SK-N-SH (cell line): ENCODE measurements at regions not wholly inside any gene's neighbourhood (a gene's known extent, or its start where the extent isn't known, plus 50 kb on each side); places are given as distances from the start of the nearest gene placed in this dataset.
A peak's percentile ranks its signal among the peaks of the same experiment; 100 is the strongest.

ENCODE experiments used
- CTCF ChIA-PET: fragments of 300-600, 350-600 bp; formaldehyde crosslinking; extraction: SDS; loops from one replicate; lab custom pipeline; 2021; lab: Yijun Ruan, JAX
- POLR2A ChIA-PET: fragments of 350-600 bp; sonication (Branson Sonifier 250); formaldehyde crosslinking; extraction: SDS; loops from one replicate; lab custom pipeline; 2020; ENCODE audit warnings: antibody characterized with exemption, inconsistent platforms; lab: Yijun Ruan, JAX
- DNase-seq: peaks from one replicate; pipeline ENCODE4 v3.0.0; 2012
- H2AFZ ChIP-seq: fragments of 200-600 bp; sonication (generic); 2 replicates; pipeline ENCODE4 v1.8.1; 2016; ENCODE audit warnings: antibody characterized with exemption, mild to moderate bottlenecking, low read depth
- H3F3A ChIP-seq: fragments of 200-600 bp; sonication (generic); replicated peaks from 2 replicates; pipeline ENCODE3; 2016; ENCODE audit warnings: antibody characterized with exemption, mild to moderate bottlenecking; ENCODE audit not compliant: insufficient read depth
- H3K27ac ChIP-seq, 2 experiments: fragments of 200-500 bp in 1 of 2; fragments of 200-600 bp in 1 of 2; sonication (Bioruptor generic) in 1 of 2; sonication (generic), shearing (Covaris generic) in 1 of 2; 2 replicates each; pipeline versions ENCODE4 v1.5.1 to v1.6.1; 2014 to 2016; ENCODE audit warnings: low read depth in 2 of 2, inconsistent platforms in 1 of 2, low read length in 1 of 2, mild to moderate bottlenecking in 1 of 2, mixed read lengths in 1 of 2
- H3K27me3 ChIP-seq: fragments of 200-600 bp; sonication (generic), shearing (Covaris generic); 2 replicates; pipeline ENCODE4 v1.6.1; 2016; ENCODE audit warnings: mixed run types; ENCODE audit not compliant: insufficient read depth
- H3K36me3 ChIP-seq, 2 experiments: fragments of 200-500 bp in 1 of 2; fragments of 200-600 bp in 1 of 2; sonication (Bioruptor generic) in 1 of 2; sonication (generic) in 1 of 2; replicated peaks in 1 of 2; 2 replicates each; pipeline versions ENCODE3 to v1.5.1; 2014 to 2016; ENCODE audit warnings: low read length in 1 of 2, mild to moderate bottlenecking in 1 of 2; ENCODE audit not compliant: insufficient read depth in 2 of 2, control insufficient read depth in 1 of 2
- H3K4me1 ChIP-seq, 2 experiments: fragments of 200-500 bp in 1 of 2; fragments of 200-600 bp in 1 of 2; sonication (Bioruptor generic) in 1 of 2; sonication (generic), shearing (Covaris generic) in 1 of 2; 2 replicates each; pipeline versions ENCODE4 v1.5.1 to v1.6.1; 2014 to 2016; ENCODE audit warnings: low read depth in 1 of 2, low read length in 1 of 2, mixed run types in 1 of 2; ENCODE audit not compliant: insufficient read depth in 2 of 2, control insufficient read depth in 1 of 2
- H3K4me2 ChIP-seq: fragments of 200-600 bp; sonication (generic), shearing (Covaris generic); 2 replicates; pipeline ENCODE4 v1.6.1; 2017; ENCODE audit warnings: mixed run types
- H3K4me3 ChIP-seq, 2 experiments: fragments of 200-500 bp in 1 of 2; fragments of 200-600 bp in 1 of 2; sonication (Bioruptor generic) in 1 of 2; sonication (generic), shearing (Covaris generic) in 1 of 2; 2 replicates each; pipeline versions ENCODE4 v1.5.1 to v1.8.1; 2014 to 2016; ENCODE audit warnings: low read depth in 2 of 2, inconsistent platforms in 1 of 2, low read length in 1 of 2, mild to moderate bottlenecking in 1 of 2, mixed read lengths in 1 of 2, moderate library complexity in 1 of 2
- H3K79me2 ChIP-seq: fragments of 200-600 bp; sonication (generic); 2 replicates; pipeline ENCODE4 v1.8.1; 2017; ENCODE audit warnings: mild to moderate bottlenecking; ENCODE audit not compliant: insufficient read depth
- H3K9ac ChIP-seq: fragments of 200-600 bp; sonication (generic); 2 replicates; pipeline ENCODE4 v1.6.1; 2017; ENCODE audit warnings: mixed run types
- H3K9me2 ChIP-seq: fragments of 200-600 bp; sonication (generic); 2 replicates; pipeline ENCODE4 v1.6.1; 2017; ENCODE audit warnings: mixed run types
- H3K9me3 ChIP-seq: fragments of 200-600 bp; sonication (generic); 2 replicates; pipeline ENCODE4 v1.6.1; 2017; ENCODE audit warnings: mixed run types, mild to moderate bottlenecking, moderate library complexity
- H4K20me1 ChIP-seq: fragments of 200-600 bp; sonication (generic); 2 replicates; pipeline ENCODE4 v1.6.1; 2017; ENCODE audit warnings: mild to moderate bottlenecking, mixed run types; ENCODE audit not compliant: insufficient read depth
- CHD2 ChIP-seq: fragments of 150-350 bp; IDR thresholded peaks from 2 replicates; pipeline ENCODE4 v1.6.1; 2018; ENCODE audit warnings: low read length; ENCODE audit not compliant: partially characterized antibody
- CTCF ChIP-seq: fragments of 200-600 bp; sonication (generic); IDR thresholded peaks from 2 replicates; pipeline ENCODE4 v1.6.1; 2017; ENCODE audit warnings: antibody characterized with exemption, mild to moderate bottlenecking, moderate library complexity
- ELF1 ChIP-seq: IDR thresholded peaks from 2 replicates; pipeline ENCODE4 v1.4.0; 2012
- EP300 ChIP-seq, 2 experiments: IDR thresholded peaks; 2 replicates each; pipeline versions ENCODE4 v1.4.0 to v1.6.1; 2012; ENCODE audit warnings: borderline replicate concordance in 1 of 2, low read depth in 1 of 2, low read length in 1 of 2
- FOXM1 ChIP-seq: IDR thresholded peaks from 2 replicates; pipeline ENCODE4 v1.4.0; 2012; ENCODE audit warnings: low read depth, mild to moderate bottlenecking
- GABPA ChIP-seq: IDR thresholded peaks from 2 replicates; pipeline ENCODE4 v1.4.0; 2012; ENCODE audit warnings: low read depth, mild to moderate bottlenecking
- GATA2 ChIP-seq: sonication (generic); formaldehyde crosslinking; IDR thresholded peaks from 2 replicates; pipeline ENCODE4 v1.5.0; 2020; ENCODE audit warnings: mild to moderate bottlenecking, missing genetic modification reagents
- JUND ChIP-seq: IDR thresholded peaks from 2 replicates; pipeline ENCODE4 v1.4.0; 2012
- MXI1 ChIP-seq: IDR thresholded peaks from 2 replicates; pipeline ENCODE4 v1.6.1; 2012; ENCODE audit warnings: mild to moderate bottlenecking, low read depth, low read length, improper control_type of control experiment
- NFIC ChIP-seq: IDR thresholded peaks from 2 replicates; pipeline ENCODE4 v1.4.0; 2012; ENCODE audit warnings: borderline replicate concordance
- POLR2AphosphoS5 ChIP-seq: IDR thresholded peaks from 2 replicates; pipeline ENCODE4 v1.6.1; 2012; ENCODE audit warnings: low read depth, low read length
- RAD21 ChIP-seq: IDR thresholded peaks from 2 replicates; pipeline ENCODE4 v1.6.1; 2012; ENCODE audit warnings: mild to moderate bottlenecking, low read length
- RFX5 ChIP-seq: IDR thresholded peaks from 2 replicates; pipeline ENCODE4 v1.6.1; 2012; ENCODE audit warnings: mild to moderate bottlenecking, improper control_type of control experiment, low read length
- SIN3A ChIP-seq: IDR thresholded peaks from 2 replicates; pipeline ENCODE4 v1.6.1; 2012; ENCODE audit warnings: low read depth, mild to moderate bottlenecking, low read length, moderate library complexity, borderline replicate concordance
- SMC3 ChIP-seq: IDR thresholded peaks from 2 replicates; pipeline ENCODE4 v1.6.1; 2012; ENCODE audit warnings: low read depth, low read length, improper control_type of control experiment
- TAF1 ChIP-seq: IDR thresholded peaks from 2 replicates; pipeline ENCODE4 v1.6.1; 2012; ENCODE audit warnings: low read depth, mild to moderate bottlenecking, low read length, moderate library complexity, borderline replicate concordance
- TCF12 ChIP-seq: IDR thresholded peaks from 2 replicates; pipeline ENCODE4 v1.4.0; 2012
- ZBTB33 ChIP-seq: IDR thresholded peaks from 2 replicates; pipeline ENCODE4 v1.4.0; 2012; ENCODE audit warnings: low read depth, borderline replicate concordance
- WGBS: methylation state at CpG from one replicate; pipeline ENCODE4 v1.1.6; 2017; ENCODE audit warnings: low lambda C conversion rate; 5-methylcytosine and 5-hydroxymethylcytosine counted together

GRCh38 chr1:195866091-195866780 lies 742.0 kb downstream of the KCNT2 start:
- CTCF ChIA-PET = interaction anchor here (0.6 kb wide), 1 partner anchor 692 kb away, joined by 3 read pairs; no protein-coding TSS in a partner anchor

DNA sequence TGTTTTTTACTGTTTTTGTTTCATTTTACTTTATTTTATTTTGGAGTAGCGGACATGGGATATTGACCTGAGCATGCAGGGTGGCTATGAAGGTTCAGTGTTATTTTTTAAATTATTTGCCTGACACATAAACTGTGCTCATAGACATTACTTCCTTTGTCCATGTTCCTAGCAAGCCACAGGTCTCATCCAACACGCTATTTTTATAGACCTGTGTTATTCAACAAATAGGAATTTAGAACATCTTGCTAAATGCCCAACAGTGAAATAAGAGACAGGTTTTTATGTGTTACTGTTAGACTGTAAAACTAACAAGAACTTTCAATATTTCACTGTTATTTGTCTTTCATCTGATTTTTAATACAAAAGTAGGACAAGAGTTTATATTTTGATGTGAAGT lies 756.4 kb downstream of the KCNT2 start:
- TF ChIP-seq GABPA = no peak
- TF ChIP-seq ELF1 = no peak
- no peak for TF ChIP-seq GATA2 (CRISPR knock-in tag)
- TF ChIP-seq ZBTB33 = no peak
- TF ChIP-seq CHD2 = no peak
- TF ChIP-seq NFIC = no peak
- CTCF ChIA-PET = no interaction called here
- no peaks in the 10 kb centered on the region for H3K27me3 ChIP-seq
- H3K9me2 ChIP-seq = no peaks in the 10 kb centered on the region
- no peak overlapping the region for H3K4me2 ChIP-seq
- H3K36me3 ChIP-seq = no peaks in the 10 kb centered on the region
- 69% methylated on average over 2 of the region's 2 CpGs for WGBS
- no peaks in the 10 kb centered on the region for H3F3A ChIP-seq
- no peak overlapping the region for H3K9ac ChIP-seq
- H4K20me1 ChIP-seq = no peaks in the 10 kb centered on the region
- no peaks in the 10 kb centered on the region for H3K79me2 ChIP-seq
- H3K27ac ChIP-seq = peak overlapping the region in 1 of 2 experiments; percentile 16; a peak in 1 of 4 replicates
- POLR2A ChIA-PET = no interaction called here
- no peak overlapping the region for H2AFZ ChIP-seq
- H3K4me1 ChIP-seq = no peaks in the 10 kb centered on the region; a peak in 1 of 4 replicates
- no peaks in the 10 kb centered on the region for H3K9me3 ChIP-seq
- no peak overlapping the region for H3K4me3 ChIP-seq
- DNase-seq = no peak

More at GRCh38 chr1:195866091-195866780, 742.0 kb downstream of the KCNT2 start:
- no peaks in the 10 kb centered on the region for H3K36me3 ChIP-seq
- TF ChIP-seq POLR2AphosphoS5 (no peak), JUND (no peak), TAF1 (no peak), CTCF (no peak), SMC3 (no peak), EP300 (IDR thresholded peaks at IDR 0.05; ENCODE audit: borderline replicate concordance in 1 of 2, low read depth in 1 of 2, low read length in 1 of 2) (no peak), RAD21 (no peak), RFX5 (no peak), FOXM1 (no peak), TCF12 (no peak), SIN3A (no peak), MXI1 (no peak)
- no peaks in the 10 kb centered on the region for H3K4me1 ChIP-seq
- H3K27ac ChIP-seq = no peak overlapping the region
- POLR2A ChIA-PET = no interaction called here
- no peak overlapping the region for H2AFZ ChIP-seq
- H4K20me1 ChIP-seq = no peaks in the 10 kb centered on the region
- H3K9ac ChIP-seq = no peak overlapping the region
- no peaks in the 10 kb centered on the region for H3K9me2 ChIP-seq
- 54% methylated on average over 6 of the region's 6 CpGs for WGBS
- no peaks in the 10 kb centered on the region for H3K27me3 ChIP-seq
- no peaks in the 10 kb centered on the region for H3K9me3 ChIP-seq
- H3F3A ChIP-seq = no peaks in the 10 kb centered on the region
- no peak overlapping the region for H3K4me2 ChIP-seq
- no peaks in the 10 kb centered on the region for H3K79me2 ChIP-seq
- H3K4me3 ChIP-seq = no peak overlapping the region
- no peak for DNase-seq
